ENCODE measurements at regions not wholly inside any gene's neighbourhood (a gene's known extent, or its start where the extent isn't known, plus 50 kb on each side); places are given as distances from the start of the nearest gene placed in this dataset.

GRCh38 chr14:71331403-71331802 lies 424.1 kb downstream of the PCNX1 start:
- Histone ChIP-seq H3K23ac (ENCODE audit: low read depth, low read length) (no peak overlapping the region; the same call in 1 of the 2 replicates), H2BK20ac (ENCODE audit: low read depth, low read length) (no peak overlapping the region), H2AK5ac (ENCODE audit: low read depth, low read length) (no peak overlapping the region), H2BK120ac (ENCODE audit: low read depth, low read length) (no peak overlapping the region), H3K79me1 (ENCODE audit: low read depth in 1 of 2, low read length in 2 of 2) (peaks cover 24 to 61% of the 10 kb centered on the region in 2 experiments), H3K14ac (replicated peaks; ENCODE audit: low read depth, low read length) (0 out of 2 replicates have a peak overlapping the region, but pooled peaks have one; percentile 44), H3K4ac (ENCODE audit: low read depth, low read length) (no peak overlapping the region), H4K20me1 (ENCODE audit: insufficient read depth, low read length) (peaks cover 27% of the 10 kb centered on the region; the same call in 1 of the 2 replicates), H4K8ac (ENCODE audit: low read depth in 2 of 2, low read length in 2 of 2) (0 out of 4 replicates have a peak overlapping the region, but pooled peaks of 1 of the 2 experiments have one; percentile 21), H2BK5ac (ENCODE audit: low read depth, low read length, poor library complexity, severe bottlenecking) (no peak overlapping the region), H4K5ac (ENCODE audit: low read depth, low read length) (no peak overlapping the region), H3K36me3 (ENCODE audit: control insufficient read depth, insufficient read depth, low read length) (0 out of 2 replicates have a peak, but pooled peaks cover 2% of the 10 kb centered on the region), H4K91ac (ENCODE audit: insufficient read depth, low read depth, low read length) (no peak overlapping the region), H3K18ac (ENCODE audit: low read depth, low read length) (peak overlapping the region; percentile 31; the same call in 1 of the 2 replicates), H3K9ac (ENCODE audit: low read depth, low read length) (no peak overlapping the region), H2AFZ (replicated peaks; ENCODE audit: low read length, poor library complexity) (no peak overlapping the region), H3K9me3 (ENCODE audit: control insufficient read depth, insufficient read depth, low read length) (no peaks in the 10 kb centered on the region), H3K9me1 (ENCODE audit: insufficient read depth, low read length) (peaks cover 5% of the 10 kb centered on the region; the same call in 1 of the 2 replicates), H3K56ac (ENCODE audit: extremely low read depth, insufficient read depth, low read length) (no peak overlapping the region), H3K27me3 (ENCODE audit: control insufficient read depth, insufficient read depth, low read length) (no peaks in the 10 kb centered on the region), H2BK15ac (ENCODE audit: low read depth, low read length) (no peak overlapping the region), H3K4me2 (ENCODE audit: low read depth, low read length) (no peak overlapping the region; the same call in 1 of the 2 replicates), H2AK9ac (replicated peaks; ENCODE audit: low read depth, low read length, poor library complexity) (no peak overlapping the region), H3K27ac (ENCODE audit: insufficient read depth, low read length) (no peak overlapping the region), H3K4me1 (ENCODE audit: control insufficient read depth, insufficient read depth, low read length) (peaks cover 5% of the 10 kb centered on the region; the same call in 1 of the 2 replicates), H3K4me3 (ENCODE audit: insufficient read depth, low read depth, low read length) (no peak overlapping the region)
- no peak for ATAC-seq (ENCODE audit: low read depth)
- DNase-seq, result no peak
- dilution Hi-C loops (cut with HindIII; ENCODE audit: low sequenced_read_pairs, unreplicated experiment) (no loop called here), intact Hi-C loops (cut with micrococcal nuclease) (no loop called here), in situ Hi-C loops (cut with MboI; ENCODE audit: low sequenced_read_pairs) (no loop called here)
- TF ChIP-seq POLR2A (IDR thresholded peaks at IDR 0.05; ENCODE audit: low read depth, low read length) (no peak), BHLHE40 (IDR thresholded peaks at IDR 0.05; ENCODE audit: low read depth, low read length) (no peak), FOS (IDR thresholded peaks at IDR 0.05; ENCODE audit: low read depth, low read length) (no peak), RCOR1 (IDR thresholded peaks at IDR 0.05; ENCODE audit: insufficient replicate concordance, low read length) (no peak), NFE2L2 (IDR thresholded peaks at IDR 0.05; ENCODE audit: low read depth, low read length) (no peak), MXI1 (IDR thresholded peaks at IDR 0.05; ENCODE audit: borderline replicate concordance, low read depth, low read length) (no peak), SMC3 (IDR thresholded peaks at IDR 0.05; ENCODE audit: low read depth, low read length) (no peak), USF2 (IDR thresholded peaks at IDR 0.05; ENCODE audit: low read depth, low read length) (no peak), CTCF (conservative IDR thresholded peaks at IDR 0.05; ENCODE audit: low read depth, low read length) (no peak), RAD21 (IDR thresholded peaks at IDR 0.05; ENCODE audit: low read length) (no peak), MAFK (IDR thresholded peaks at IDR 0.05; ENCODE audit: low read depth, low read length) (no peak), MAZ (IDR thresholded peaks at IDR 0.05; ENCODE audit: borderline replicate concordance, low read depth, low read length) (no peak), CHD1 (IDR thresholded peaks at IDR 0.05; ENCODE audit: low read depth, low read length) (no peak), RFX5 (IDR thresholded peaks at IDR 0.05; ENCODE audit: low read depth, low read length) (no peak), CEBPB (IDR thresholded peaks at IDR 0.05; ENCODE audit: low read depth, low read length) (no peak), ELK1 (IDR thresholded peaks at IDR 0.05; ENCODE audit: borderline replicate concordance, low read depth, low read length) (no peak)
- ChIA-PET POLR2A (ENCODE audit: unreplicated experiment) (no interaction called here), CTCF (no interaction called here)
- BruUV-seq (replicated peaks), result no TSS peak
- WGBS, 2 experiments (ENCODE audit: extremely low coverage in 2 of 2, insufficient read length in 1 of 2), result no CpG with 5 or more reads among the region's 3 CpGs
